Fibroblast of the conjunctiva (primary cell): ENCODE measurements at regions not wholly inside any gene's neighbourhood (a gene's known extent, or its start where the extent isn't known, plus 50 kb on each side); places are given as distances from the start of the nearest gene placed in this dataset.

ENCODE experiments used
- DNase-seq: peaks from one replicate; pipeline ENCODE4 v3.0.0-alpha.2; 2010; ENCODE audit warnings: low read depth

DNA sequence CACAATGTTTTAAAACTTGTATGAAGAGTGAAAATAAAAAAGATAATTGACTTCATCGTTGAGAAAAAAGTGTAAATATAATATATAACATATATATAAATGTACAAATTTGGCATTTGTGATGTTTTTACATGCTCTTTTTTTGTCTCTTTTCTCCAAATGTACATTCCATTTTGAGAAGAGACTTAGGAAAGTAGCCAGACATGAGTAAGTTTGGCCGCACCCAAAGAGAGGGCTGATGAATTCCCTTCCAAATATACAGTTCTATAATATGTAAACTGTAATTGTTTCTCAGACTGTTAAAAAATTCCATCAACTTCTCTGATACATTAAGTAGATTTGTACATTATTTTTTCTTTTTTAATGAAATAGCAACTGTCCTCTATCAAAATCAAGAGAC is 193.2 kb upstream of the MAP3K1 start:
- no peak for DNase-seq

DNA sequence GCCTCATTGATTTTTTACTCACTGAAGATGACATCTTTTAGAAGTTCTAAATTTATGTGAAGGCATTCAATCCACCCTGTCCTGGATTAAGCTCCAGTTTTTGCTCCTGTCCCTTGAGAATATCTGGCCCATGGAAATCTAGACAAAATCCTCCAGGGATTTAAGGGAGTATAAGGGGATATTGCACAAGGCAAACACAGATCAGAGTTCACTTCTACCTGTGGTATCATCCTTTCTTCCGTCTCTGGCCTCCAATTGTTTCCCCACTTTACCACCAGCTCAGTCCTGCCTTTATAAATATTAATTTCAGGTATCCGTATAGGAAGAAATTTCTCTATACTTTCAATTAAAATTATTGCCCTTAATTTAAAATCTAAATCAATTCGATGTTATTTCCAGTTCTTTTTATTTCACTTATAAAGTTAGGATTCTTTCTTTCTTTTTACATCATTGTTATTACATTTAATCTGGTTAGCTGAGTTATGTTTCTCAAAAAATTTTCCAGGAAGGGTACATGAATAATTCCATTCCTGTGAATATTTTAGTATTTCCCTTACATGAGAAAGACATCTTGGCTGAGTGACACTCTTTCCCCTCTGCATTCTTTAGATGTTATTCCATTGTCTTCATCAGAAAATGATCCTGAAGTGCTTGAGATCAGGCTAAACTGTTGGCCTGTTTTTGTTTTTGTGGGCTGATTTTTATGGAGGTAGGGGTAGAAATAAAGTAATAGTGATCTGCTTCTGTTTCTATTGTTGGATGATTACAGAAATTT is 194.3 kb upstream of the MAP3K1 start:
- DNase-seq, result no peak

DNA sequence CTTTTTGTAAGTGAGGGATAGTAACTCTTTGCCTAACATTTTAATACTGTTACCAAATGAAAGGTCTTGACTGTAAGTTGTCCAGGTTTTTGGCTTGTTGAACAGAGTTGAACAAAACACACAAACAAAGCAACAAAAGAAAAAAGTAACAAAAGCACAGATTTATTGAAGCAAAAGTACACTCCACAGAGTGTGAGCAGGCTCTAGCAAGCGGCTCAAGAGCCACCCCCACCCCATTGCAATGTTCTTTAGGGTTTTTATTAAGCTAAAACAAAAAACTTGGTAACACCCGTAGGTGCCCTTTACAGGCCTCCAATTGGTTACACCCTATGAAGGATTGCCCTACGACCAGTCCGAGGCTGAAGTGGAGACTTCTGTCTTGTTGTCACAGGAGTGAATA is 197.4 kb upstream of the MAP3K1 start:
- no peak for DNase-seq

DNA sequence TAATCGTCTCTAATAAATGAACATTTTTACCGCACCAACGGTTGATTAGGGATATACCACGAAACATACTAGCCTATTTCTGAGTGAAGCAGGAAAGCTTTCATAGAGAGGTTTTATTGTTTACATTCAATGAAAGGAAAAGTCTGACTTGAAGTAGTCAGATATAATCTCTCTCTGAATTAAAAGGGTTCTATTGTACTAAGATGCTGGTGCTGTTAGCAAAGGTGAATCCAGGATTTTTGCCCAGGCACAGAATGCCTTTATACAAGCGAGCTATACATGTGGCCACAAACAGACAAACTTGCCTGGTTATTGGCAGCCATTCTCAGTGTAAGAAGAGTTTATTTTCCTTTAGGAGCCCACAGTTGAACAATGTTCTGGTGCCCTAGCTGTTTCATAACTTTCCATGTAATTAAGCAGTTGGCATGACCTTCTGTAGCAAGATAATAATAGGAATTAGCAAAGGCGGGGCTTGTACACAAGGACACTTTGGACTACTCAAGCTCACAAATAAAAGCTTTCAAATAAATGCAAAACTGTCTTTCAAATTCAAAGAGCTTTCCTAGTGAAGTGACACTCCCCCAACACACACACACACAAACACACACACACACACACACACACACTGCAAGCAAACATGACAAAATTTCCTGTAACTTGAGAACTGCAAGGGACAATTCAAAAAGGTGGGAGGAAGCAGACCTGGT is 198.7 kb upstream of the MAP3K1 start:
- no peak for DNase-seq

DNA sequence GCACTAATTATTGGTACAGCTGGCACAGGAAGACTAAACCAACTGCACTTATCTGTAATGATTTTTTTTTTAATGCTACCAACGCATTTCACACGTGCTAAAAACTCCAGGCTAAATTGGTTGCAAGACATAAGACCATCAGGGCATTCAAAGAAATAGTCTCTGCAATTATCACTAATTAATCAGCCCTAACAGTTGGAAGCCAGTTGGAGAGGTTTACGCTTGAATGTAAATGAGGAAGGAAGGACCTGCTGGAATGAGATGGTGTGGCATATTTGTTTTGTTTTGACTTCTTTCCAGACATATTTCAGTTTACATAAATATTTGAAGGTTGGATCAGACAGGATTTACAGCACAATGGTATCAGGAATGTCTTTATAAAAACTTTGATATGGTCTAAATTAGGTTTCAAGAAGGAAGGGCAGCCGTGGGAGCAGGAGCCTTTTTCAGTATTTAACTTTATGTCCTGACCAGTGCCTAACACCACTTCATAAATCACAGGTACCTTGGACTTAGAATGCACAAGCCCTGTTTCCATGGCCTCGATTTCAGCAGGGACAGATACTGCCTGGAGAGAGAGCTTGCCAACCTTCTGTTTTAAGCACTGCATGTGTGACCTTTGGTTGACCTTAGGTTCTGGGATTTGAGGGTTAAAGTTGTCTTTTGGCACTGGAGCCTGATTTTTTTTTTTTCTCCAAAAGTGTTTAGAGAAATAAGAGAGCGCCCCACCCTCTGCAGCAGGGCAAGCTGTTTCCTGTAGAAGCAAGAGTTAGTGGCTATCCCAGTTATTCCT is 199.8 kb upstream of the MAP3K1 start:
- DNase-seq, result no peak

DNA sequence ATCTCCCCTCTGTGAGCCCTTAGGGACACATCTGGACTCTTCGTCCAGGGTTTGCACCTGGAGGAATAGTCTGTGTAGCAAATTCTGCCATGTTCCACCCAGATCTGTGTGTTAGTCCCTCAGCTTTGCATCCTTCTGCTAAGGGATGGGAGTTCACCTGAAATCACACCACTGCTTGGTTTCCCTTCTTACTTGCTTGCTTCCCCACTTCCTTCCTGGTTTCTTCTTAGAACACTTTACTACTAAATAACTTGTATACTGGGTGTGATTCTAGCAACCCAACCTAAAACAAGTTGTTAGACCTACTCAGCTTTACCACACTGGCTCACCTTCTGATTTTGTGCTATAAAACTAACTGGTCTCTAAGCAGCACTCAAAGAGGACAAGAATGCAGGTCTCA is 202.6 kb upstream of the MAP3K1 start:
- no peak for DNase-seq

DNA sequence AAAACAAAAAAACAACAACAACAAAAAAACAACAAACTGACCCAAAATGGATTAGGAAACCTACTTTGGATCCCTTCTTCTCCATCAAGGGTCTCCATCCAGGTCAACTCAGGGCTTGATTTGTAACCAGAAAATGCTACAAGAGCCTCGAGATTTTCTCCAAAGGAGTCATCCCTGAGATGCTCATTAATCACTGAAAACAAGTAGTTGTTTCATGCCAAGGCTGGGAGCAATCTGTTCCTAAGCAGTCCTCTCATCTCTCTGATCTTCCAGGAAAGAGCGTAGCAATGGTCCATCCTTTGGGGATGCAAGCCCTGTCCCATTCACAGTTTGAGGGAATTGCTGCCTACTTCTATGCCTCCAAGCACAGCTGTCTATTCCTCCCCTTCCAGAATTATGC is 203.0 kb upstream of the MAP3K1 start:
- no peak for DNase-seq

DNA sequence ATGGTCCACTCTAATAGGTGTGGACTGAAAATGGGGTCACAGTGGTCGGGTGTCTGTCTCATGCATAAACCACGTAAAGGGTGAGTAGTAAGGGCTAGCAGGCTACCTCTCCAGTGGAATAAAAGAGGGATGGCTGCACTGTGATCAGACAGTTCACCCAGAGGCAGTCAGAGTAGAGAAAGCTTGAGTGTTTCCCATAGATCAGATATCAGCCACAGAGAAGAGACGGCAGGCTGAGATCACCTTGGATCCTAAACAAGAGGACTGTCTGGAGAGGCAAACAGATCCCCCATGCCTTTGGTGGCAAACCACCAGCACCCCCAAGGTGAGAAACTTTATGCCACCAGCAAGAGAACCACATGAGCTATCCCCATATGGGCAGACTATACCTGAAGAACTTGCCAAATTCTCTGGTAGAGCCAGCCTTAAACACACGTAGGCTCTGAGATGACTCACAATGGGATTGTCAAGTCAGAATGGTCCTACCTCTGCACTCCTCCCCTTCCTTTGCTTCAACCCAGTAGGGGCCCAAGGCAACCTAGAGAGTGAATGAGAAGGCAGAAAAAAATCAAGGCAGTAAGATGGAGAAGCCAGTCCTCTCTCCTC is 205.2 kb upstream of the MAP3K1 start:
- no peak for DNase-seq

DNA sequence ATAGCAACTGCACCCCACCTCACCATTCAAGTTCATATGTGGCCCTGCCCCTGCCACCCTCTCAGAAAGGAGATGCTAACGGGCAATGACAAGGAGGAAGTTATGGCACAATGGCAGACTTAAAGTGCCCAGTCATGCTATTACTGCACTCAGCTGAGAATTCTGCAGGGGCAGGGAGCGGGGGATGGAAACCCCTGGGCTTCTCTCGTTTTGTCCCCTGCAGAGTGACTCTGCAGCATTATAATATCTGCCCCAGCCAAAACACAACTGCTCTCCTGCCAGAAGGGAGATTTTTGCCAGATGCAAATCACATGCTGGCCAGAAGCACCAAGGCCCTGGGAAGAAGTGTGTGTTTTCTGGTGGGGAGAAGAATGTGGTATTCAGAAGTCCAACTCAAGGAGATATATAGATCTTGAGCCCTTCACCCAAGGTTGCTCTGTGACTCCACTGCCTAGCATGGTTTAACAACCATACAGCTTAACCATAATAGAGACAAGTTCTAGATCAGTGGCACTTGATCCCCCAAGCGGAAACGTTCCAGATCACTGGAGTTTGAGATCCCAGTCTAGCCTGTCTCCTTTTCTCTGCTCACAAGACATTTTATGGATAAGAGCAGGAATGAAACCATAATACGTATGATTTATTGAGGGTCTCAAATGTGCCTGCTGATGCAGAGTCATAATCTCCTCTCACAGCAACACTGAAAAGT is 207.0 kb upstream of the MAP3K1 start:
- no peak for DNase-seq

DNA sequence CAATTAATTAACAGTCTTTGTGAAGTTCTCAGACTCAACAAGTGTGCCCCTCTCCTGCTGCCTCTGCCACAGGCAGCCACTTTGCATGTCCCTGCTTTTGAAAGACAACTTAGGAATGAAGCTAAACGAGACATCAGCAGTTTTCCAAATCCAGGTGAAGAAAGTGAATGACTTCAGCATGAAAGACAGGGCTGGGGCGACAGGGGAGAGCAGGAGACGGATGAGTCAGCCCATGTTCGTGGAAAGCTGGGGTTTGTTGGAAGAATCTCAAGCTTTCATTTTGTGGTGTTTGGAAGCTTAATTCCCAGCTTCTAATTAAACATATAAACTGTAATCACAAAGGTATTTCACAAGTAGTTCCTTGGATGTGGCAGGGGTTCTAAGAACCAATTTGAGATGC is 207.8 kb upstream of the MAP3K1 start:
- DNase-seq, result no peak

DNA sequence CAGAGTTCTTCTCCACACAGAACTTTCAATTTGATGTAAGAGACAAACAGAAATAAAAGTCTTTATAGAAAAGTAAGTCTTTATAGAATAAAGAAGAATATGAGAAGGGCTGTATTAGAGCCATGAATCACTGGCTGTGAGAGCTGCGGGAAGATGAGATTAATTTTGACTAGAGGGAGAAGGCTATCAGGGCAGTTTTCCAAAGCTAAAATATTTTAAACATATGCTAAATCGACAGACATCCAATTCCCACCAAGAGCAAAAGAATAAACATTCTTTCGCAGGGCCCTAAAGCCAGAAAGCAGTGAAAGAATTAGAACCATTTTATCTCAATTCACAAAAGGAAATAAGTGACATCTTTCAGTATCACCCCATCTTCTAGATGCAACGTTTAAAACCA is 208.3 kb upstream of the MAP3K1 start:
- DNase-seq, result no peak

DNA sequence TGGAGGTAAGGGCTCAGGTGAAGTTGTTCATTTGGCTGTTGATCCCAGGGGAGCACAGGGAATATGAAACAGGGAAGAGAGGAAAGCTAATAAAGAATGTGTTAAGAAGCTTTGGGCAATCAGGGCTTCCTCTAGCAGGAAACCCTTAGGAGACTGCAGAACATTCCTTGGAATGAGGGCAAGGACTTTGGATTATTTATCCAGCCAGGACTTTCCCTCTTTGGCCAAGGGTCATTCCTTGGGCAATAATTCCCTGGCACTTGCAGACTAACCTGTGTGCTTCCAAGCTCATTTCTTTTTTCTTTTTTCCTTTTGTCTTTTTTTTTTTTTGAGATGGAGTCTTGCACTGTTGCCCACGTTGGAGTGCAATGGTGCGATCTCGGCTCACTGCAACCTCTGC is 209.2 kb upstream of the MAP3K1 start:
- no peak for DNase-seq

DNA sequence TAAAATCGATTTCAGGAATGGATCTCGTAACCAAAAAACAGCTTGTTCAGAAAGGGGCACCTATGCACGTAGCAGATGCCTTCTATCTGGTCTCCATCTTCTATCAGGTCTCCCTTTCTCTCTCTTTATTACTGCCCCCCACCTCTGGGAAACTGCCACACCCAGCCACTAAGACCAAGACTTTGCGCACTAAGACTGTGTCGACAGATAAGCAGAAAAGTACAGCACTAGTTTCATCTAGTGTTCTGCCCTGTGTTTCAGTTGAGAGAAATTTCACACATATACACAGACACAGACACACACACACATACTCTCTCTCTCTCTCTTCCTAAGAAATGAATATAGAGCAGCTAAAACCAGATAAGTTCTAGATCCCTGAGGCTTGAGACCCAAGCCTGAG is 210.1 kb upstream of the MAP3K1 start:
- DNase-seq, result no peak

DNA sequence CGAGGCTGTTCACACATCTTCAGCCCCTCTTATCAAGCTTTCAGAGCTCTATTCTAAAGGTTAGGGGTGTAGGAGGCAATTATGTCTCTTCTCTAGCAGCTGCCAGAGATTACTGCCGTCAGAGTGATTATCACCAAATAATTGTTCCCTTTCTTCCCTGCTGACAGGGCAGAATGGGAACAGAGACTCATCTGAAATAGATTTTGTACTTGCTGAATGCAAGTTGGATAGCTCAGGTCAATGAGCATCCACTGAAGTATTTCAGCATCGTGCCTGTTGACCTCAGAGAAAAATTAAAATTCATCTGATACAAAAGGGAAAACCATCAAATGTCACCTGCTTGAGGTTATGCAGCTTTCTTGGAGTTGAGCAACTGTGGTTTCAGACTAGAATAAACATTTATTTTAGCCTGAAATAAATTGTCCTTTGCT is 213.7 kb upstream of the MAP3K1 start:
- DNase-seq, result no peak

DNA sequence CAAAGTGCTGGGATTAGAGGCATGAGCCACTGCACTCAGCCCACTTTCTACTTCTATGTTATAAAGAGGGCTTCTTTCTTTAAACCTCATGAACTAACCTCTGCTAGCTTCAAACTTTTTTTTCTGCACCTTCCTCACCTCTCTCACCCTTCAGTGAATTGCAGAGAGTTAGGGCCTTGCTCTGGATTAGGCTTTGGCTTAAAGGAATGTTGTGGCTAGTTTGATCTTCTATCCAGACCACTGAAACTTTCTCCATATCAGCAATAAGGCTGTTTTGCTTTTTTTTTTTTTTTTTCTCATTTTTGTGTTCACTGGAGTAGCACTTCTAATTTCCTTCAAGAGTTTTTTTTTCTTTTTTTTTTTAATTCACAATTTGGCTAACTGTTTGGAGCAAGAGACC is 216.4 kb upstream of the MAP3K1 start:
- no peak for DNase-seq

DNA sequence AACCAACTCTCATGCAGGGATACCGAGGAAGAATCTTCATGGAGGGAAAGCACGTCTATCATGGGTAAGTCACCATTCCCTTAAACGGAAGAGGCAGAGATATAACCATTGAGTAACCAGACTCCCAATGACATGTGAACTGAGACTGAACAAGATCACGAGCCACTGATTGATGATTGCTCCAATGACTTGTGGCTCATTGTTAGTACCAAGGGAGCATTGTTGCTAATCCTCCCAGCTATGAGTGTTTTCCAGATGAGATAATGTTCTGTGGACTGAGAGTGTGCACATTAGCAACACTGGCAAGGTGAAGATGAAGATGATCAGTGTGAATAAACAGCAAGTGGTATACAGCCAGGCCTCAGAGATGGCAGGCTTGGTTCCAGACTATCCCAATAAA is 219.2 kb upstream of the MAP3K1 start:
- no peak for DNase-seq

DNA sequence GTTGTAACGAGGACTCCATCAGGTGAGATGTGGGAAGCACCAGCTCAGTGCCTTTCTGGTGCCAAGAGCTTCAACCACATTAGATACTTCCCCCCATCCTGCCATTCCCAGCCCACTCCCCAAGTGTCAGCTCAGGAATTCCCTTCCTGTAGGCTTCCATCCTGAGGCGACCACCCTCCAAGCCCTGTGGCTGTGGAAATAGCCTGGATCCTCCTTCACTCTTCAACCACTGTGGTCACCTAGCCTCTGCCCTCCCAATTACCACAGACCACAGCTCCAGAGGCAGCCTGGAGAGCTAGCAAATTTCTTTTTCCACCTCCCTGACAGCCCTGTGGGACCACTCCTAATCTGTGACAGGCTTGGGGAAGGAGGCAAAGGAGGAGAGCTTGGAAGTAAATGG is 219.8 kb upstream of the MAP3K1 start:
- no peak for DNase-seq

DNA sequence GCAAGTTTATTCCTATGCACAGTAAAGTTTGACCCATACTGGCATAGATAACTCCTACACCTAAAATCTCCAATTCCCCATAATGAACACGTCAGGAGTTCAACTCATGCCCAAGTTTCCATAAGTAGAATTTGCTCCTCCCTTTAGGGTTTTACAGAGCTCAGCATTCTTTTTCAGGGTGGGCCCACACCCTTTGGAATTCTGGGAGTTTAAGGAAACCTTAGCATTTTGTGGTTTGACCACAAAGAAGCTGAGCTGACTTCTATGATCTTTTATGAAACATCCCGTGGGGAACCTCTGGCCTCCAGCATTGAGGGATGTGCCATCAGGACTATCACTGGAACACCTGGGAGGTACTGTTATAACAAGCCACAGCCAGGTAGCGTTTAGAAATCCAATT is 220.6 kb upstream of the MAP3K1 start:
- no peak for DNase-seq

DNA sequence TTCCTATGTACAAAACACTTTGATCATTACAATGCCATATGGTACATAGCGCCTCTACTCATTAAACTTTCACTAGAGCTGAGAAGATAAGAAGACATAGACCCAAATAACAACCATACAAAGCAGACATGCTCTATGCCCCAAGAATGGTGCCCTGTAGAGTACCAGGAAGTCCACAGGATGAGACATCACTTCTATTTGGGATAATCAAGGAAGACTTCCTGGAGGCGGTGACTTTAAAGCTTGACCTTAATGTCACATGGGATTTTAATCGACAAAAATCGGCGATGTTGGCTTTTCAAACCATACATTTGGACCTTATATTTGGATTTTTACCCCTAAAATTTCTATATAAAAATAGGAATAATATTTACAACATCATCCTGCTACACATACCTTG is 224.3 kb upstream of the MAP3K1 start:
- no peak for DNase-seq

DNA sequence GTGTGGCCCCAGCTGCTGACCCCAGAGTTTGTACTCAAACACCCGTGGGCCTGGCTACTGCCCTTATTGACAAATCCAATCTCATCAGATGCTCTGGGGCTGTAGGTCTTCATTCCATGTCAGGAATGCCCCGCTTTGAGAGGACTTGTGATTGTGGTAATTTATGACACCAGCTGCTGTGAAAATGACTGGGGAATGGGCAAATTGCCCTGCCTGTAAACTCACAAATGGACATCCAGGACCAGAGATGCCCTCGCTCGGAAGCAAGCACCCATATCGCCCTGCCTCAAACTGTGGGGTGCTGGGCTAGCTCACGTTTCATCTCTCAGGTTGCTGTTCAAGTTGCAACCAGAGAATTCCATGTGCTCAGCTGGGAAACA is 225.9 kb upstream of the MAP3K1 start:
- no peak for DNase-seq

DNA sequence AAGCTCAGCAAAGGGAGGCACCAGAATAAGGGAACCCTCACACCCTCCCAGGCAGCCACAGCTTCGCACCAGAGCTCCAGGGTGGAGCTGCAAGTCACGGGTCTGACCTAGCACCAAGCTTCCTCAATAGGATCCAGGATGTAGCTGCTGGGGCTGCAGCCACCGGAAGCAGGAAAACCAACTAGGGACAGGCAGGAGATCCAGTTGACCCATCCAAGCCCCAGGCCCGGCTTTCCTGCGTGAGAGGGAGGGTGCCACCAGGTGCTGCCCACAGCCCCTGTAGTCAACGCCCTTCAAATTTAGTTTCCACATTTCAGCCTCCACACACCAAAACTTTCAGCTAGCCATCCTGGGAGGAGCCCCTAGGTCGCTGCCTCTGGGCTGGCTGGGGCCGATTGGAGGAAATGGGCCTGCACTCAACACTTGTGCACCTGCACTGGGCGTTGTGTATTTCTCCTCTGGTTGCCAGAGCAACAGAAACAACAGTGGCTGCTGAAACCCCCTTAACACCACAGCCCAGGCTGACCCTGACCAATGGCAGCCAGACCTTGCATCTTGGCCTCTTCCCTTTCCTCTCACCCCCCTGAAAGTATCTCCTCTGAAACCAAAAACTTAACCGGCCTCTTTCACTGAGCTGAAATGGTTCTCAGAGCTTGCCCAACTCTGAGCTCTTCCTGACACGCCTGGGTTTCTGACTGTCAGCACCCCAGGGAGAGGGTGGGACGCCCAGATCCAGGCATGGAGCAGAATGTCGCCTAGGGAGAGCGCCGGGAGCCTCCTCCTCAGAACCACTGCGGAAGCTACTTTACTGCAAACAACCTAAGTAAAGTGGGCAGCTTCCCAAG is 226.5 kb upstream of the MAP3K1 start:
- no peak for DNase-seq
